ENCODE measurements at regions not wholly inside any gene's neighbourhood (a gene's known extent, or its start where the extent isn't known, plus 50 kb on each side); places are given as distances from the start of the nearest gene placed in this dataset.

DNA sequence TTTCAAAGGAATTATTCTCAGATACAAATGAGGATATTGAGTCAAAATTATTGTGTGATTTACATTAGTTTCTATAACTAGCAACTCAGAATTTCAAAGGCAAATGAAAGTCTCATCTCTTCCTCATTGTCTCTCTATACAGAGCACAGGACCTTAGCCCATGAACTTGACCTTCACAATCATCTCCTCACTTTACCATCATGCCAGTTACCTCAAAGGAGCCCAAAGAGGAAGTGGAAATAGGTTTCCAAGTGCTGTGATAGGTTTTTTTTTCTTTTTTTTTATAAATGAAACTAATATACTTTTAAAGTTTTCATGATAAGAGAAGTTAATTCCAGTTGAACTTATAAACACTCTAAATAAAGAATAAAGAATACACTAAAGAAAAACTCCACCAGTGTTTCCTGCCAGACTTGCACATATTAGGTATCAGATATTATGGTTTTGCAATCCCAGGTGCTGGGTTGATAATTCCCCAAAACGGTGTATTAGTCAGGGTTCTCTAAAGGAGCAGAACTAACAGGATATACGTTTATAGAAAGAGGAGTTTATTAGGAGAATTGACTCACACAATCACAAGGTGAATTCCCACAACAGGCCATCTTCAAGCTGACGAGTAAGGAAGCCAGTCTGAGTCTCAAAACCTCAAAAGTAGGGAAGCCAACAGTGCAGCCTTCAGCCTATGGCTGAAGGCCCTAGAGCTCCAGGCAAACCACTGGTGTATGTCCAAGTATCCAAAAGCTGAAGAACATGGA, 50.1 kb upstream of the ADAMTS16 start:
- no peak for DNase-seq (ENCODE audit: extremely low spot score in 2 of 2)
- no peaks in the 10 kb centered on the region for H3K4me1 ChIP-seq
- H3K9me3 ChIP-seq, result no peaks in the 10 kb centered on the region
- intact Hi-C loops (cut with DNase I), result no loop called here
- H3K27me3 ChIP-seq, result no peaks in the 10 kb centered on the region
- TF ChIP-seq POLR2A (IDR thresholded peaks at IDR 0.05), result no peak
- TF ChIP-seq, protein P1, sequence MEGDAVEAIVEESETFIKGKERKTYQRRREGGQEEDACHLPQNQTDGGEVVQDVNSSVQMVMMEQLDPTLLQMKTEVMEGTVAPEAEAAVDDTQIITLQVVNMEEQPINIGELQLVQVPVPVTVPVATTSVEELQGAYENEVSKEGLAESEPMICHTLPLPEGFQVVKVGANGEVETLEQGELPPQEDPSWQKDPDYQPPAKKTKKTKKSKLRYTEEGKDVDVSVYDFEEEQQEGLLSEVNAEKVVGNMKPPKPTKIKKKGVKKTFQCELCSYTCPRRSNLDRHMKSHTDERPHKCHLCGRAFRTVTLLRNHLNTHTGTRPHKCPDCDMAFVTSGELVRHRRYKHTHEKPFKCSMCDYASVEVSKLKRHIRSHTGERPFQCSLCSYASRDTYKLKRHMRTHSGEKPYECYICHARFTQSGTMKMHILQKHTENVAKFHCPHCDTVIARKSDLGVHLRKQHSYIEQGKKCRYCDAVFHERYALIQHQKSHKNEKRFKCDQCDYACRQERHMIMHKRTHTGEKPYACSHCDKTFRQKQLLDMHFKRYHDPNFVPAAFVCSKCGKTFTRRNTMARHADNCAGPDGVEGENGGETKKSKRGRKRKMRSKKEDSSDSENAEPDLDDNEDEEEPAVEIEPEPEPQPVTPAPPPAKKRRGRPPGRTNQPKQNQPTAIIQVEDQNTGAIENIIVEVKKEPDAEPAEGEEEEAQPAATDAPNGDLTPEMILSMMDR (IDR thresholded peaks at IDR 0.05), result no peak
- no peak for TF ChIP-seq POLR2AphosphoS5 (IDR thresholded peaks at IDR 0.05; ENCODE audit: insufficient read depth in 1 of 2, low read depth in 1 of 2)
- no peak overlapping the region for H3K27ac ChIP-seq
- H3K36me3 ChIP-seq, result no peaks in the 10 kb centered on the region
- no peak overlapping the region for H3K4me3 ChIP-seq
